T47D (cell line): ENCODE measurements at regions not wholly inside any gene's neighbourhood (a gene's known extent, or its start where the extent isn't known, plus 50 kb on each side); places are given as distances from the start of the nearest gene placed in this dataset.

Source experiments
- DNase-seq, 2 experiments: peaks; one replicate each; pipeline versions ENCODE4 v3.0.0 to v3.0.0-alpha.2; 2011 to 2012; ENCODE audit warnings: low read depth in 1 of 2, low spot score in 1 of 2
- JUND ChIP-seq: IDR thresholded peaks from 2 replicates; pipeline ENCODE4 v1.6.1; 2012; ENCODE audit warnings: low read depth
- in situ Hi-C: cut with HindIII; loops from 2 replicates; pipeline ENCODE4 v1.10.0; 2016; ENCODE audit warnings: low sequenced_read_pairs, low pct_unique_long_range_greater_than_20kb

GRCh38 chr2:238727585-238728329 is 120.1 kb upstream of the TWIST2 start:
- no peak for TF ChIP-seq JUND
- no peak for DNase-seq
- in situ Hi-C loops, result no loop called here

- no peak for TF ChIP-seq JUND
- in situ Hi-C loops, result no loop called here
- DNase-seq, result no peak
These were observed 119.3 kb upstream of the TWIST2 start for GRCh38 chr2:238728330-238729260.

DNA sequence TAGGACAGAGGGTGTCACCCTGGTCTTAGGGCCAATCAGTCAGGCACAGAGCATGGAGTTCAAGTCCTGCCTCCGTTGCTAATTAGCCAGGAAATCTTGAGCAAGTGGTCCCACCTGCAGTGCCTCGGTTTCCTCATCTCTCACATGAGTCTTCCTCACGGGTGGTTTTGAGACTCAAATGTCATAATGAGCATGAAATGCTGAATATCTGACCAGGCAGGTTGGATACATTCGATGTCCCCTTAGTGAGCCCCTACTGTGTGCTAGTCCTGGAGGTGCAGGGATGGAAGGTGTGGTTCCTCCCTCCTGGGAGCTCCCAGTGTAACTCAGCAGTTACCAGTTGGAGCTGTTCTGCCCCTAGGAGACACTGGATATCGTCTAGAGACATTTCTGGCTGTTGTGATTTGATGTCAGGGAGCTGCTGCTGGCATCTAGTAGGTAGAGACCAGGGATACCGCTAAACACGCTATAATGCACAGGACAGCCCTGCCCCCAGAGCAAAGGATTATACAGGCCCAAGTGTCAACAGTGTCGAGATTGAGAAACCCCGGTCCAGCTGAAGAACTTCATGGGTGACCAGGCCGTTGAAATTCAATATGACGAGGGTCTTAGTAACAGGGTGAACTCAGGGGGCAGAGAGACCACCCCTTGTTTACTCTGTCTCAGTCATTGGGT is 118.5 kb upstream of the TWIST2 start:
- no peak for TF ChIP-seq JUND
- DNase-seq, result no peak
- in situ Hi-C loops, result no loop called here

DNA sequence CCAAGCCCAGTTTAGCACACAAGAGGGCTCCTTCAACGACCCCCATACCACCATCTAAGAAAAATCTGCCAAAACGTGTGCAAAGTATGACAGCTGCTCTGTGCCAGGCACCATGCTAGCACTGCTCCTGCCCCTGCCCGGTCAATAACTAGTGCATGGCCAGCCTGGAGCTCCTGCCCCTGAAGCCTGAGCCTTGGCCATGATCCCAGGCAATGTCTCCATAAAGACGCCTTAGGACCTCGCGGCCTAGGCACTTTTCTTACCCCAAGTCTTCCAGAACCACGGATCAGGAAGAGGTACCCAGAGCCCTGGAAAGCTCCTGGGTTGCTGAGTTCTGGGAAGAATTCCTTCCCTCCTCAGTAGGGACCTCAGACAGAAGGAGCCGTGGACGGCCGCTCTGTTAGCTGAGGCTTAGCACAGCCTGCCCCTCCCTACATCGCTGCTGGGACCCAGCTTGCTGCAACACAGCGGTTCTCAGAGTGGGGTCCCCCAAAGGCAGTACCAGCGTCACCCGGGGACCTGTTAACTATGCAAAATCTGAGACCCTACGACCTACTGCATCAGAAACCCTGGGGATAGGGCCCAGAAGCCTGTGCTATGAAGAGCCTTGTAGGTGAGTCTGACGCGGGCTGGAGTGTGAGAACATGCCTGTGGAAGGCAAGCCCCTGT is 117.8 kb upstream of the TWIST2 start:
- no peak for TF ChIP-seq JUND
- in situ Hi-C loops, result no loop called here
- DNase-seq, result no peak

DNA sequence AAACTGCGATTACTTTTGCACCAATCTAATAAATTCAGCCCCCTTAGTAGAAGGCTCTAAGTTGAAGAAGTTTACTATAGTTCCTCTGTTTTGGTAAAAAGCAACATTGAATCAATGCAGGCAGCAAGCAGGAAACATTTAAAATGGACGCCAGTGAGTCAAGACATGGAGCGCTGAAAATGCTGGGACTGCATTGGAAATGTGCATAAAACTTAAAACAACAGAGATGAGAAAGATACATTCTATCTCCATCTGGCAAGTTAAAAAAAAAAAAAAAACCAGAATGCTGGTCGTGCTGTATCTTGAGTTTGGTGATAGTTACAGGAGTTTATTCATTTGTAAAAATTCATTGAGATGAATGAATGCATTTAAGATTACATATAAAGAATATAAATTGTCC is 117.0 kb upstream of the TWIST2 start:
- no peak for DNase-seq
- in situ Hi-C loops, result no loop called here
- no peak for TF ChIP-seq JUND

DNA sequence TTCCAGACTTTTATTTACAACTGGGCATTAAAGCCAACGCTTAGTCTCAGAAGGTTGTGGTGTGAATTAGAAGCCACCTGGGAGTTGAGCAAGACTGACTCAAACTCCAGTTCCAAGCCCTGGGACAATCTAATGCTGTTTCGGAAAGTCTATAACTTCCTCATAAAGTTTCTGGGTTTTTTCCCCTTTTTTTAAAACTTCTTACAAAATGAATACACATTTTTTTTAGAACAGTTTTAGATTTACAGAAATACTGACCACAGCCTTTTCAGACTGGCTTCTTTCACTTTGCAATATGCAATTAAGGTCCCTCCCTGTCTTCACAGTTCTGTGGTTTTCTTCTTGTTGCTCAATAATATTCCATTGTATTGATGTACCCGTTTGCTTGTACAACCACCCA is 115.9 kb upstream of the TWIST2 start:
- no peak for TF ChIP-seq JUND
- no peak for DNase-seq
- in situ Hi-C loops, result no loop called here

DNA sequence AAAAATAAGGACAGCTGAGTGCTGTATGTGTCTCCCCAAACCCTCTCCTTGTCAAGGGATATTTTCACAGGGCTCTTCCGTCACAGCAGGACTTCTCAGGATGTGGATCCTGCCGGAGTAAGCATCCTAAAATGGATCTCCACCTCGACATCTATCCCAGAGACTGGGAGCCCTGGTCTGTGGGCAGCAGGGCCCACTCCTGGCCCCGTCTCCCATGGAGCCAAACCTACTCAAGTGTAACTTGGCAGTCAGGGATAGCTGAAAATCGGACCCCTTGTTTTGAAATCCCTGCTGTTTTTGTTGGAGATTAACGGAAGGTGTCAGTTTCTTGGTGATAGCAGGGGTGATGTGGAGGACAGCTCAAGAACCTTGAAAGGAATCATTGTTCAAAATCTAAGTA is 109.0 kb upstream of the TWIST2 start:
- in situ Hi-C loops, result no loop called here
- TF ChIP-seq JUND, result no peak
- DNase-seq, result no peak

- no peak for DNase-seq
- no peak for TF ChIP-seq JUND
- in situ Hi-C loops, result no loop called here
These were observed 108.2 kb upstream of the TWIST2 start for GRCh38 chr2:238739668-238740067.

DNA sequence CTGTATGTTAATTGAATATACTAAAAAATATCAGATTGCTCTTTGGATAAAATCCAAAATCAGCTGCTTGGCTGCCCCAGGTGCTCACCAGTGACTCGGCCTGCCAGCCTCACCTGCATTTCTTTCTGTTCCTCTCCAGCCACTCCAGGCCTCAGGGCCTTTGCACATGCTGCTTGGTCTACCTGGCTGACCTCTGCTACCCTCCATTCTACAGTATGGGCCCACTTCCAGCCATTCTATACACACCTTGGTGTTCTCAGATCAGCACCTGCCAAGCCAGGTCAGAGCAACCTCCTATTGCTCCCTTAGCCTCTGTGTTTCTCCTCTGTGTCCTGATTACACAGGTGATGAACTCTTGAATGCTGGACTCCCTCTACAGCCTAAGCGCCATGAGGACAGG is 106.6 kb upstream of the TWIST2 start:
- in situ Hi-C loops, result no loop called here
- no peak for TF ChIP-seq JUND
- DNase-seq, result no peak

- TF ChIP-seq JUND, result no peak
- in situ Hi-C loops, result no loop called here
- no peak for DNase-seq
These were observed 105.8 kb upstream of the TWIST2 start for GRCh38 chr2:238742066-238742465.

GRCh38 chr2:238742664-238743063 is 105.2 kb upstream of the TWIST2 start:
- TF ChIP-seq JUND, result no peak
- in situ Hi-C loops, result no loop called here
- no peak for DNase-seq
